ENCODE measurements at regions not wholly inside any gene's neighbourhood (a gene's known extent, or its start where the extent isn't known, plus 50 kb on each side); places are given as distances from the start of the nearest gene placed in this dataset.

DNA sequence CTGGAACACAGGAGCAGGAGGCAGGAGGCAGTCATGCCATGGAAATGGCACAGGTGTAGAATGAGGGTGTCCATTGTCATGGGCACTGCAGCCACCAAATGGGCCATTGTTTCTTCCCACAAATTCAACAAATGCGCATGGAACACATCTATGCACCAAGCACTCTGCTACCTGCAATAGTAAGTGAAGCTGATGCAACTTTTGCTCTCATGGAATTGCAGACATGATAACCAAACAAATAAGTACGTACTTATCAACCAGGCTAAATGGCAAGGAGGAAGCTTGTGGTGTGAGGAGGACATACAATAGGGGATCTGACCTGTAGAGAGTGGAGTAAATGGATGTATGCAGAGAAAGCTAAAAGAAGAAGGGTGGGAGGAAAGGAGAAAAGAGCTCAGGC, 116.8 kb downstream of the TRIM36 start:
- H3K27me3 ChIP-seq (ENCODE audit: control insufficient read depth in 2 of 2, insufficient read depth in 2 of 2, low read length in 2 of 2), result no peaks in the 10 kb centered on the region
- TF ChIP-seq, protein P1, sequence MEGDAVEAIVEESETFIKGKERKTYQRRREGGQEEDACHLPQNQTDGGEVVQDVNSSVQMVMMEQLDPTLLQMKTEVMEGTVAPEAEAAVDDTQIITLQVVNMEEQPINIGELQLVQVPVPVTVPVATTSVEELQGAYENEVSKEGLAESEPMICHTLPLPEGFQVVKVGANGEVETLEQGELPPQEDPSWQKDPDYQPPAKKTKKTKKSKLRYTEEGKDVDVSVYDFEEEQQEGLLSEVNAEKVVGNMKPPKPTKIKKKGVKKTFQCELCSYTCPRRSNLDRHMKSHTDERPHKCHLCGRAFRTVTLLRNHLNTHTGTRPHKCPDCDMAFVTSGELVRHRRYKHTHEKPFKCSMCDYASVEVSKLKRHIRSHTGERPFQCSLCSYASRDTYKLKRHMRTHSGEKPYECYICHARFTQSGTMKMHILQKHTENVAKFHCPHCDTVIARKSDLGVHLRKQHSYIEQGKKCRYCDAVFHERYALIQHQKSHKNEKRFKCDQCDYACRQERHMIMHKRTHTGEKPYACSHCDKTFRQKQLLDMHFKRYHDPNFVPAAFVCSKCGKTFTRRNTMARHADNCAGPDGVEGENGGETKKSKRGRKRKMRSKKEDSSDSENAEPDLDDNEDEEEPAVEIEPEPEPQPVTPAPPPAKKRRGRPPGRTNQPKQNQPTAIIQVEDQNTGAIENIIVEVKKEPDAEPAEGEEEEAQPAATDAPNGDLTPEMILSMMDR (IDR thresholded peaks at IDR 0.05), result no peak
- DNase-seq, result no peak

DNA sequence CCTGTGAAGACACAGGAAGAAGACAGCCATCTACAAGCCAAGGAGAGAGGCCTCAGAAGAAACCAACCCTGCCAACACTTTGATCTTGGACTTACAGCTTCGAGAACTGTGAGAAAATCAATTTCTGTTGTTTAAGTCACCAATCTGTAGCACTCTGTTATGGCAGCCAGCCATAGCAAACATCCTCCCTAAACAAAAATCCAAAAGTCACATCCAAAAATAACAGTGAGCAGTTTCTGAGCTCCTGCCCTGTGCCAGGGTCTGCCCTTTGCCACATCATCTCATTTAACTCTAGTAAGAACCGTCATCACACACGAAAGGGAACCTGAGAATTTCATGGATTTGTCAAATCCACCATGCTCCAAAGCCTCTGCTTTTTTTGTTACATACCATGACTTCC, 118.8 kb downstream of the TRIM36 start:
- Mint-ChIP-seq H3K4me1 (no peaks in the 10 kb centered on the region), H3K27me3 (ENCODE audit: low read depth in 3 of 3) (peaks cover 2 to 5% (median 4%) of the 10 kb centered on the region in 3 donors), H3K36me3 (no peaks in the 10 kb centered on the region), H3K27ac (no peak overlapping the region), H3K9me3 (peaks cover 0 to 6% (median 4%) of the 10 kb centered on the region in 7 donors), H3K4me3 (no peak overlapping the region)
- Histone ChIP-seq H3K27me3 (ENCODE audit: control insufficient read depth in 2 of 2, insufficient read depth in 2 of 2, low read length in 2 of 2) (no peaks in the 10 kb centered on the region), H3K4me3 (replicated peaks in 1 of 3; ENCODE audit: low read depth in 2 of 3, low read length in 3 of 3) (no peak overlapping the region), H3K79me2 (ENCODE audit: insufficient read depth, low read length) (no peaks in the 10 kb centered on the region), H3K4me1 (ENCODE audit: control insufficient read depth in 1 of 2, insufficient read depth in 2 of 2, low read length in 2 of 2) (no peaks in the 10 kb centered on the region), H3K9ac (ENCODE audit: insufficient read depth, low read length, poor library complexity, severe bottlenecking) (no peak overlapping the region), H4K20me1 (ENCODE audit: insufficient read depth, low read length) (no peaks in the 10 kb centered on the region), H3K27ac (ENCODE audit: low read depth in 1 of 2, low read length in 2 of 2) (no peak overlapping the region), H3K36me3 (replicated peaks in 1 of 2; ENCODE audit: control insufficient read depth in 1 of 2, insufficient read depth in 2 of 2, low read length in 2 of 2) (no peaks in the 10 kb centered on the region), H3K4me2 (replicated peaks; ENCODE audit: extremely low read depth, low read length, poor library complexity, severe bottlenecking) (no peak overlapping the region), H3K9me3 (replicated peaks in 1 of 2; ENCODE audit: control insufficient read depth in 1 of 2, insufficient read depth in 1 of 2, low read length in 2 of 2) (no peaks in the 10 kb centered on the region), H2AFZ (ENCODE audit: insufficient read depth, low read depth, low read length, poor library complexity, severe bottlenecking) (no peak overlapping the region)
- no peak for DNase-seq
- 78% methylated on average over 1 of the region's 3 CpGs for WGBS (ENCODE audit: insufficient coverage)
- TF ChIP-seq, protein P1 (IDR thresholded peaks at IDR 0.05), result no peak
- intact Hi-C loops (cut with micrococcal nuclease), result no loop called here

More for the DNA sequence above, 116.8 kb downstream of the TRIM36 start:
- Mint-ChIP-seq H3K9me3 (peaks cover 0 to 6% (median 3%) of the 10 kb centered on the region in 7 donors), H3K4me1 (no peaks in the 10 kb centered on the region), H3K27me3 (ENCODE audit: low read depth in 3 of 3) (peaks cover 2 to 5% (median 4%) of the 10 kb centered on the region in 3 donors), H3K4me3 (no peak overlapping the region), H3K27ac (no peak overlapping the region), H3K36me3 (no peaks in the 10 kb centered on the region)
- H4K20me1 ChIP-seq (ENCODE audit: insufficient read depth, low read length), result no peaks in the 10 kb centered on the region
- intact Hi-C loops (cut with micrococcal nuclease), result no loop called here
- no peak overlapping the region for H3K4me3 ChIP-seq (replicated peaks in 1 of 3; ENCODE audit: low read depth in 2 of 3, low read length in 3 of 3)
- H3K9me3 ChIP-seq (replicated peaks in 1 of 2; ENCODE audit: control insufficient read depth in 1 of 2, insufficient read depth in 1 of 2, low read length in 2 of 2), result no peaks in the 10 kb centered on the region
- no peaks in the 10 kb centered on the region for H3K36me3 ChIP-seq (replicated peaks in 1 of 2; ENCODE audit: control insufficient read depth in 1 of 2, insufficient read depth in 2 of 2, low read length in 2 of 2)
- no peak overlapping the region for H3K27ac ChIP-seq (ENCODE audit: low read depth in 1 of 2, low read length in 2 of 2)
- H3K9ac ChIP-seq (ENCODE audit: insufficient read depth, low read length, poor library complexity, severe bottlenecking), result no peak overlapping the region
- no CpG with 5 or more reads among the region's 2 CpGs for WGBS (ENCODE audit: insufficient coverage)
- H3K4me1 ChIP-seq (ENCODE audit: control insufficient read depth in 1 of 2, insufficient read depth in 2 of 2, low read length in 2 of 2), result no peaks in the 10 kb centered on the region
- H2AFZ ChIP-seq (ENCODE audit: insufficient read depth, low read depth, low read length, poor library complexity, severe bottlenecking), result no peak overlapping the region
- H3K79me2 ChIP-seq (ENCODE audit: insufficient read depth, low read length), result no peaks in the 10 kb centered on the region
- no peak overlapping the region for H3K4me2 ChIP-seq (replicated peaks; ENCODE audit: extremely low read depth, low read length, poor library complexity, severe bottlenecking)
